ENCODE measurements at regions not wholly inside any gene's neighbourhood (a gene's known extent, or its start where the extent isn't known, plus 50 kb on each side); places are given as distances from the start of the nearest gene placed in this dataset.
"Not testable (repeated sequence)": the region's sequence is repeated elsewhere in the genome, so short reads cannot be mapped to it uniquely, and the experiment has no call there.

- not testable (repeated sequence) for DNase-seq (ENCODE audit: low spot score)
These were observed 186.2 kb upstream of the CHL1 start for GRCh38 chr3:10109-10996.

GRCh38 chr3:11734-12133 is 184.8 kb upstream of the CHL1 start:
- no peak for DNase-seq (ENCODE audit: low spot score)

GRCh38 chr3:14652-15051 is 181.9 kb upstream of the CHL1 start:
- DNase-seq (ENCODE audit: low spot score) = no peak

- DNase-seq (ENCODE audit: low spot score) = no peak
These were observed 180.2 kb upstream of the CHL1 start for GRCh38 chr3:16366-16765.

GRCh38 chr3:20421-20820 is 176.1 kb upstream of the CHL1 start:
- no peak for DNase-seq (ENCODE audit: low spot score)

GRCh38 chr3:24006-24405 is 172.6 kb upstream of the CHL1 start:
- DNase-seq (ENCODE audit: low spot score) = no peak

- DNase-seq (ENCODE audit: low spot score) = no peak
These were observed 171.5 kb upstream of the CHL1 start for GRCh38 chr3:25056-25455.

GRCh38 chr3:35985-36384 is 160.6 kb upstream of the CHL1 start:
- DNase-seq (ENCODE audit: low spot score) = not testable (repeated sequence)

GRCh38 chr3:42871-43744 is 153.5 kb upstream of the CHL1 start:
- peak; percentile 46 for DNase-seq (ENCODE audit: low spot score)

GRCh38 chr3:44028-44676 is 152.4 kb upstream of the CHL1 start:
- DNase-seq (ENCODE audit: low spot score) = no peak

GRCh38 chr3:44941-45340 is 151.6 kb upstream of the CHL1 start:
- not testable (repeated sequence) for DNase-seq (ENCODE audit: low spot score)

- no peak for DNase-seq (ENCODE audit: low spot score)
These were observed 150.0 kb upstream of the CHL1 start for GRCh38 chr3:46576-46975.

- DNase-seq (ENCODE audit: low spot score) = not testable (repeated sequence)
These were observed 143.1 kb upstream of the CHL1 start for GRCh38 chr3:53441-53840.

GRCh38 chr3:54240-54639 is 142.3 kb upstream of the CHL1 start:
- no peak for DNase-seq (ENCODE audit: low spot score)

GRCh38 chr3:56672-57071 is 139.9 kb upstream of the CHL1 start:
- DNase-seq (ENCODE audit: low spot score) = no peak

GRCh38 chr3:59854-60253 is 136.7 kb upstream of the CHL1 start:
- no peak for DNase-seq (ENCODE audit: low spot score)

- DNase-seq (ENCODE audit: low spot score) = no peak
These were observed 133.3 kb upstream of the CHL1 start for GRCh38 chr3:63095-63765.

- no peak for DNase-seq (ENCODE audit: low spot score)
These were observed 126.9 kb upstream of the CHL1 start for GRCh38 chr3:69690-70089.

- DNase-seq (ENCODE audit: low spot score) = peak; percentile 20
These were observed 123.8 kb upstream of the CHL1 start for GRCh38 chr3:72776-73175.

- DNase-seq (ENCODE audit: low spot score) = no peak
These were observed 123.3 kb upstream of the CHL1 start for GRCh38 chr3:73271-73670.

- DNase-seq (ENCODE audit: low spot score) = no peak
These were observed 121.8 kb upstream of the CHL1 start for GRCh38 chr3:74676-75243.

GRCh38 chr3:75260-75659 is 121.3 kb upstream of the CHL1 start:
- DNase-seq (ENCODE audit: low spot score) = no peak
